CD4-positive, alpha-beta T cell treated with Interleukin-12 subunit alpha and Interleukin-12 subunit beta, for 1 hour (primary cell): ENCODE measurements at regions not wholly inside any gene's neighbourhood (a gene's known extent, or its start where the extent isn't known, plus 50 kb on each side); places are given as distances from the start of the nearest gene placed in this dataset.
"Not testable (repeated sequence)": the region's sequence is repeated elsewhere in the genome, so short reads cannot be mapped to it uniquely, and the experiment has no call there.

Source experiments
- DNase-seq: peaks from one replicate; pipeline ENCODE4 v3.0.0-alpha.2; 2020

GRCh38 chr5:97545886-97546535 lies 363.0 kb upstream of the RIOK2 start:
- DNase-seq, result no peak

- DNase-seq, result no peak
Observed at GRCh38 chr5:97547430-97547829, 364.4 kb upstream of the RIOK2 start.

- DNase-seq, result peak; percentile 2
Observed at GRCh38 chr5:97547999-97548738, 365.1 kb upstream of the RIOK2 start.

GRCh38 chr5:97548739-97549080 lies 365.7 kb upstream of the RIOK2 start:
- no peak for DNase-seq

GRCh38 chr5:97549496-97549895 lies 366.4 kb upstream of the RIOK2 start:
- DNase-seq, result no peak

- DNase-seq, result no peak
Observed at GRCh38 chr5:97550164-97550563, 367.1 kb upstream of the RIOK2 start.

- no peak for DNase-seq
Observed at GRCh38 chr5:97550818-97551217, 367.8 kb upstream of the RIOK2 start.

GRCh38 chr5:97553604-97554452 lies 370.8 kb upstream of the RIOK2 start:
- DNase-seq, result no peak

GRCh38 chr5:97554977-97555643 lies 372.1 kb upstream of the RIOK2 start:
- DNase-seq, result no peak

- DNase-seq, result no peak
Observed at GRCh38 chr5:97555644-97555981, 372.6 kb upstream of the RIOK2 start.

- DNase-seq, result no peak
Observed at GRCh38 chr5:97559827-97560598, 377.0 kb upstream of the RIOK2 start.

- DNase-seq, result no peak
Observed at GRCh38 chr5:97560599-97560993, 377.5 kb upstream of the RIOK2 start.

GRCh38 chr5:97563050-97563657 lies 380.1 kb upstream of the RIOK2 start:
- no peak for DNase-seq

- DNase-seq, result no peak
Observed at GRCh38 chr5:97568382-97568781, 385.3 kb upstream of the RIOK2 start.

- DNase-seq, result no peak
Observed at GRCh38 chr5:97570242-97570641, 387.2 kb upstream of the RIOK2 start.

- no peak for DNase-seq
Observed at GRCh38 chr5:97575322-97575721, 392.3 kb upstream of the RIOK2 start.

- no peak for DNase-seq
Observed at GRCh38 chr5:97576956-97577355, 393.9 kb upstream of the RIOK2 start.

- not testable (repeated sequence) for DNase-seq
Observed at GRCh38 chr5:97579977-97580376, 396.9 kb upstream of the RIOK2 start.

GRCh38 chr5:97580746-97581145 lies 397.7 kb upstream of the RIOK2 start:
- DNase-seq, result no peak

GRCh38 chr5:97591781-97592180 lies 408.7 kb upstream of the RIOK2 start:
- no peak for DNase-seq

GRCh38 chr5:97600486-97600885 lies 417.4 kb upstream of the RIOK2 start:
- DNase-seq, result no peak

- DNase-seq, result no peak
Observed at GRCh38 chr5:97601651-97602050, 418.6 kb upstream of the RIOK2 start.
